HG02973 (cell line): ENCODE measurements at regions not wholly inside any gene's neighbourhood (a gene's known extent, or its start where the extent isn't known, plus 50 kb on each side); places are given as distances from the start of the nearest gene placed in this dataset.

Experiments used
- ATAC-seq: cut with Tn5 transposase; IDR thresholded peaks from one replicate; pipeline ENCODE4 v1.9.1; 2021; ENCODE audit warnings: moderate library complexity; ENCODE audit not compliant: unreplicated experiment

GRCh38 chr4:168028970-168029597, 63.3 kb upstream of the ANXA10 start:
- ATAC-seq = no peak

GRCh38 chr4:168037676-168038075, 54.7 kb upstream of the ANXA10 start:
- no peak for ATAC-seq

- ATAC-seq = no peak
Measured at GRCh38 chr4:168039593-168039992, 52.7 kb upstream of the ANXA10 start.
